PC-3 (cell line): ENCODE measurements at regions not wholly inside any gene's neighbourhood (a gene's known extent, or its start where the extent isn't known, plus 50 kb on each side); places are given as distances from the start of the nearest gene placed in this dataset.

Source experiments
- EZH2phosphoT487 ChIP-seq: fragments of 300-600 bp; sonication (generic); IDR thresholded peaks from 2 replicates; pipeline ENCODE4 v1.6.1; 2018; ENCODE audit warnings: mild to moderate bottlenecking, antibody characterized with exemption, low read length, borderline replicate concordance
- TF ChIP-seq, protein P1 (sequence below): fragments of 300-600 bp; sonication (generic); conservative IDR thresholded peaks from 2 replicates; pipeline ENCODE4 v1.5.1; 2017; ENCODE audit warnings: antibody characterized with exemption, low read depth, mild to moderate bottlenecking, low read length

DNA sequence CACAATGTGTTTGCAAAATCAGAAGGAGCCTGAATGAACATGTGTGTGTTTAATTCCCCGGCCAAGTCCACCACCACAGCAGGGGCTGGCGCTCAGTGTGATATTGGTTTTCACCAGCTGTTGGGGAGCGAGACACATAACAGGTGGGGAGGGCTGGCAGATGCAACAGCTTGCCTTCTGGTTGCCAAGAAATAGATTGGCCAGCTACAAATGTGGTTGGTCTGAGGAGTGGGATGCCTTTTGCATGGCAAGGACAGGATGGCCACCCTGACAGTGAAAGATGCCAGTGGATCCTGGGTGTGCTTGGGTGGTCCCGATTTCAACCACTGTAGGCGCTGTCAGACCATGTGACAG is 292.5 kb upstream of the FZD8 start:
- TF ChIP-seq, protein P1, sequence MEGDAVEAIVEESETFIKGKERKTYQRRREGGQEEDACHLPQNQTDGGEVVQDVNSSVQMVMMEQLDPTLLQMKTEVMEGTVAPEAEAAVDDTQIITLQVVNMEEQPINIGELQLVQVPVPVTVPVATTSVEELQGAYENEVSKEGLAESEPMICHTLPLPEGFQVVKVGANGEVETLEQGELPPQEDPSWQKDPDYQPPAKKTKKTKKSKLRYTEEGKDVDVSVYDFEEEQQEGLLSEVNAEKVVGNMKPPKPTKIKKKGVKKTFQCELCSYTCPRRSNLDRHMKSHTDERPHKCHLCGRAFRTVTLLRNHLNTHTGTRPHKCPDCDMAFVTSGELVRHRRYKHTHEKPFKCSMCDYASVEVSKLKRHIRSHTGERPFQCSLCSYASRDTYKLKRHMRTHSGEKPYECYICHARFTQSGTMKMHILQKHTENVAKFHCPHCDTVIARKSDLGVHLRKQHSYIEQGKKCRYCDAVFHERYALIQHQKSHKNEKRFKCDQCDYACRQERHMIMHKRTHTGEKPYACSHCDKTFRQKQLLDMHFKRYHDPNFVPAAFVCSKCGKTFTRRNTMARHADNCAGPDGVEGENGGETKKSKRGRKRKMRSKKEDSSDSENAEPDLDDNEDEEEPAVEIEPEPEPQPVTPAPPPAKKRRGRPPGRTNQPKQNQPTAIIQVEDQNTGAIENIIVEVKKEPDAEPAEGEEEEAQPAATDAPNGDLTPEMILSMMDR: no peak
- no peak for TF ChIP-seq EZH2phosphoT487
